ENCODE measurements at regions not wholly inside any gene's neighbourhood (a gene's known extent, or its start where the extent isn't known, plus 50 kb on each side); places are given as distances from the start of the nearest gene placed in this dataset.

- TF ChIP-seq AR (CRISPR knock-in tag; IDR thresholded peaks at IDR 0.05): no peak
- TF ChIP-seq HMGXB4 (CRISPR knock-in tag; IDR thresholded peaks at IDR 0.05): no peak
- TF ChIP-seq KAT7 (CRISPR knock-in tag; IDR thresholded peaks at IDR 0.05; ENCODE audit: borderline replicate concordance): no peak
- no peak for TF ChIP-seq ZNF317 (CRISPR knock-in tag; IDR thresholded peaks at IDR 0.05; ENCODE audit: borderline replicate concordance, low read depth)
- TF ChIP-seq TEAD4 (CRISPR knock-in tag; IDR thresholded peaks at IDR 0.05): no peak
- no peak for TF ChIP-seq TEAD1 (CRISPR knock-in tag; IDR thresholded peaks at IDR 0.05)
Observed at GRCh38 chr7:63045575-63045974, 953.1 kb upstream of the ZNF722 start (continued).

- peaks cover 20% of the 10 kb centered on the region for H3K27me3 Mint-ChIP-seq (ENCODE audit: low read depth)
- DNase-seq (ENCODE audit: low spot score): no peak
- no peak for ATAC-seq
- H3K27ac Mint-ChIP-seq: no peak overlapping the region
- peaks cover 60% of the 10 kb centered on the region for H3K9me3 Mint-ChIP-seq
- no peak for TF ChIP-seq ESRRA (CRISPR knock-in tag; IDR thresholded peaks at IDR 0.05; ENCODE audit: borderline replicate concordance)
- no peak for TF ChIP-seq E2F1 (CRISPR knock-in tag; IDR thresholded peaks at IDR 0.05)
- TF ChIP-seq JUN (CRISPR knock-in tag; IDR thresholded peaks at IDR 0.05): no peak
- no peak for TF ChIP-seq CDX4 (CRISPR knock-in tag; IDR thresholded peaks at IDR 0.05; ENCODE audit: borderline replicate concordance)
- TF ChIP-seq NR2C2 (CRISPR knock-in tag; IDR thresholded peaks at IDR 0.05): no peak
- TF ChIP-seq ZNF396 (CRISPR knock-in tag; IDR thresholded peaks at IDR 0.05; ENCODE audit: borderline replicate concordance): no peak
- no peak for TF ChIP-seq PRDM15 (CRISPR knock-in tag; IDR thresholded peaks at IDR 0.05)
- H3K4me1 Mint-ChIP-seq: no peaks in the 10 kb centered on the region
- H3K4me3 Mint-ChIP-seq: no peak overlapping the region
- H3K36me3 Mint-ChIP-seq: peaks cover 52% of the 10 kb centered on the region
- POLR2A ChIA-PET: no interaction called here
- CTCF ChIA-PET: no interaction called here
Observed at GRCh38 chr7:63046612-63047011, 952.0 kb upstream of the ZNF722 start.

- ChIA-PET POLR2A (no interaction called here), CTCF (no interaction called here)
- Mint-ChIP-seq H3K27me3 (ENCODE audit: low read depth) (peaks cover 20% of the 10 kb centered on the region), H3K36me3 (peaks cover 49% of the 10 kb centered on the region), H3K27ac (no peak overlapping the region), H3K4me1 (no peaks in the 10 kb centered on the region), H3K4me3 (no peak overlapping the region), H3K9me3 (peaks cover 57% of the 10 kb centered on the region)
- ATAC-seq: no peak
- no peak for DNase-seq (ENCODE audit: low spot score)
- no peak for TF ChIP-seq SMAD4 (CRISPR knock-in tag; IDR thresholded peaks at IDR 0.05)
- TF ChIP-seq ZSCAN18 (CRISPR knock-in tag; IDR thresholded peaks at IDR 0.05): no peak
- TF ChIP-seq ARID4B (CRISPR knock-in tag; IDR thresholded peaks at IDR 0.05; ENCODE audit: borderline replicate concordance): no peak
- TF ChIP-seq NR1H2 (CRISPR knock-in tag; IDR thresholded peaks at IDR 0.05): no peak
- no peak for TF ChIP-seq MXD4 (CRISPR knock-in tag; IDR thresholded peaks at IDR 0.05; ENCODE audit: borderline replicate concordance)
Observed at GRCh38 chr7:63047061-63047460, 951.6 kb upstream of the ZNF722 start.

All from WTC11 (cell line).